ENCODE measurements at regions not wholly inside any gene's neighbourhood (a gene's known extent, or its start where the extent isn't known, plus 50 kb on each side); places are given as distances from the start of the nearest gene placed in this dataset.
"Not testable (repeated sequence)": the region's sequence is repeated elsewhere in the genome, so short reads cannot be mapped to it uniquely, and the experiment has no call there.

GRCh38 chr5:159498630-159499029 is 168.3 kb upstream of the IL12B start:
- no peak for DNase-seq (ENCODE audit: low read depth in 2 of 2)

- not testable (repeated sequence) for DNase-seq (ENCODE audit: low read depth in 2 of 2)
Observed at GRCh38 chr5:159502116-159502515, 171.8 kb upstream of the IL12B start.

GRCh38 chr5:159503236-159503635 is 172.9 kb upstream of the IL12B start:
- no peak for DNase-seq (ENCODE audit: low read depth in 2 of 2)

GRCh38 chr5:159504106-159504856 is 174.0 kb upstream of the IL12B start:
- DNase-seq (ENCODE audit: low read depth in 2 of 2), result no peak

GRCh38 chr5:159504857-159505304 is 174.6 kb upstream of the IL12B start:
- DNase-seq (ENCODE audit: low read depth in 2 of 2), result no peak

GRCh38 chr5:159507055-159507454 is 176.8 kb upstream of the IL12B start:
- no peak for DNase-seq (ENCODE audit: low read depth in 2 of 2)

GRCh38 chr5:159507661-159508060 is 177.4 kb upstream of the IL12B start:
- no peak for DNase-seq (ENCODE audit: low read depth in 2 of 2)

GRCh38 chr5:159508344-159508743 is 178.1 kb upstream of the IL12B start:
- no peak for DNase-seq (ENCODE audit: low read depth in 2 of 2)

GRCh38 chr5:159509002-159509660 is 178.8 kb upstream of the IL12B start:
- no peak for DNase-seq (ENCODE audit: low read depth in 2 of 2)

- no peak for DNase-seq (ENCODE audit: low read depth in 2 of 2)
Observed at GRCh38 chr5:159510282-159510681, 180.0 kb upstream of the IL12B start.

- DNase-seq (ENCODE audit: low read depth in 2 of 2), result no peak
Observed at GRCh38 chr5:159511570-159511969, 181.3 kb upstream of the IL12B start.

GRCh38 chr5:159512064-159512463 is 181.8 kb upstream of the IL12B start:
- no peak for DNase-seq (ENCODE audit: low read depth in 2 of 2)

- DNase-seq (ENCODE audit: low read depth in 2 of 2), result no peak
Observed at GRCh38 chr5:159514229-159514810, 184.0 kb upstream of the IL12B start.

GRCh38 chr5:159515197-159515596 is 184.9 kb upstream of the IL12B start:
- DNase-seq (ENCODE audit: low read depth in 2 of 2), result no peak

GRCh38 chr5:159515909-159516415 is 185.7 kb upstream of the IL12B start:
- peak; percentile 61 to 71 for DNase-seq (ENCODE audit: low read depth in 2 of 2)

- no peak for DNase-seq (ENCODE audit: low read depth in 2 of 2)
Observed at GRCh38 chr5:159518371-159518770, 188.1 kb upstream of the IL12B start.

GRCh38 chr5:159519365-159519764 is 189.1 kb upstream of the IL12B start:
- no peak for DNase-seq (ENCODE audit: low read depth in 2 of 2)

GRCh38 chr5:159522841-159523240 is 192.6 kb upstream of the IL12B start:
- no peak for DNase-seq (ENCODE audit: low read depth in 2 of 2)

- DNase-seq (ENCODE audit: low read depth in 2 of 2), result not testable (repeated sequence)
Observed at GRCh38 chr5:159524279-159524678, 194.0 kb upstream of the IL12B start.

GRCh38 chr5:159525117-159525516 is 194.8 kb upstream of the IL12B start:
- DNase-seq (ENCODE audit: low read depth in 2 of 2), result no peak

GRCh38 chr5:159527546-159528254 is 197.4 kb upstream of the IL12B start:
- no peak for DNase-seq (ENCODE audit: low read depth in 2 of 2)

GRCh38 chr5:159531554-159532105 is 201.3 kb upstream of the IL12B start:
- no peak for DNase-seq (ENCODE audit: low read depth in 2 of 2)

Data from stimulated activated CD4-positive, alpha-beta T cell treated with anti-CD3 and anti-CD28 coated beads, Interleukin-15, amount 100 ng/mL, for 48 hours (primary cell).